RWPE1 (cell line): ENCODE measurements at regions not wholly inside any gene's neighbourhood (a gene's known extent, or its start where the extent isn't known, plus 50 kb on each side); places are given as distances from the start of the nearest gene placed in this dataset.

Source experiments
- CTCF ChIA-PET: fragments of 350-600 bp; sonication (Branson Sonifier 250); formaldehyde crosslinking; extraction: SDS; loops from one replicate; lab custom pipeline; 2021; lab: Yijun Ruan, JAX
- POLR2A ChIA-PET: fragments of 400-600 bp; formaldehyde crosslinking; extraction: SDS; loops from one replicate; lab custom pipeline; 2020; ENCODE audit warnings: antibody characterized with exemption; ENCODE audit not compliant: low non-redundant PET; lab: Yijun Ruan, JAX
- DNase-seq: peaks from one replicate; pipeline ENCODE4 v3.0.0; 2012; ENCODE audit warnings: low spot score
- H3K27ac ChIP-seq: fragments of 450-650 bp; 2 replicates; pipeline ENCODE4 v1.5.1; 2017
- CTCF ChIP-seq: fragments of 450-650 bp; conservative IDR thresholded peaks from 2 replicates; pipeline ENCODE4 v1.5.1; 2017; ENCODE audit warnings: low read depth, mild to moderate bottlenecking

GRCh38 chr3:194245975-194246561, 105.1 kb downstream of the CPN2 start:
- ChIA-PET CTCF (interaction anchor here (0.5 kb wide), 1 partner anchor 15 kb away, joined by 3 read pairs; no protein-coding TSS in a partner anchor), POLR2A (no interaction called here)
- no peak for DNase-seq
- no peak for TF ChIP-seq CTCF
- H3K27ac ChIP-seq: no peak overlapping the region

- H3K27ac ChIP-seq: no peak overlapping the region
- ChIA-PET POLR2A (no interaction called here), CTCF (no interaction called here)
These were observed 104.3 kb downstream of the CPN2 start for GRCh38 chr3:194246709-194247349.

GRCh38 chr3:194247350-194247740, 103.8 kb downstream of the CPN2 start:
- no peak for DNase-seq
- POLR2A ChIA-PET: no interaction called here
- no peak overlapping the region for H3K27ac ChIP-seq
- TF ChIP-seq CTCF: no peak
- CTCF ChIA-PET: no interaction called here

More at GRCh38 chr3:194246709-194247349, 104.3 kb downstream of the CPN2 start:
- DNase-seq: no peak
- TF ChIP-seq CTCF: no peak

- DNase-seq: no peak
- ChIA-PET CTCF (interaction anchor here (1.2 kb wide), 1 partner anchor 67 kb away, joined by 3 read pairs; no protein-coding TSS in a partner anchor), POLR2A (no interaction called here)
- H3K27ac ChIP-seq: no peak overlapping the region
- no peak for TF ChIP-seq CTCF
These were observed 101.6 kb downstream of the CPN2 start for GRCh38 chr3:194249323-194250097.

GRCh38 chr3:194250098-194251002, 100.8 kb downstream of the CPN2 start:
- DNase-seq: no peak
- CTCF ChIA-PET: no interaction called here

More at GRCh38 chr3:194250098-194251002, 100.8 kb downstream of the CPN2 start:
- POLR2A ChIA-PET: no interaction called here
- no peak overlapping the region for H3K27ac ChIP-seq
- no peak for TF ChIP-seq CTCF
